Stimulated activated CD8-positive, alpha-beta memory T cell treated with anti-CD3 and anti-CD28 coated beads, Interleukin-2, amount 100 ng/mL, for 1 hour (primary cell): ENCODE measurements at regions not wholly inside any gene's neighbourhood (a gene's known extent, or its start where the extent isn't known, plus 50 kb on each side); places are given as distances from the start of the nearest gene placed in this dataset.
"Not testable (repeated sequence)": the region's sequence is repeated elsewhere in the genome, so short reads cannot be mapped to it uniquely, and the experiment has no call there.

Experiments
- DNase-seq, 2 donors: peaks; one replicate each; pipeline ENCODE4 v3.0.0-alpha.2; 2020; ENCODE audit warnings: low read depth in 2 of 2

DNA sequence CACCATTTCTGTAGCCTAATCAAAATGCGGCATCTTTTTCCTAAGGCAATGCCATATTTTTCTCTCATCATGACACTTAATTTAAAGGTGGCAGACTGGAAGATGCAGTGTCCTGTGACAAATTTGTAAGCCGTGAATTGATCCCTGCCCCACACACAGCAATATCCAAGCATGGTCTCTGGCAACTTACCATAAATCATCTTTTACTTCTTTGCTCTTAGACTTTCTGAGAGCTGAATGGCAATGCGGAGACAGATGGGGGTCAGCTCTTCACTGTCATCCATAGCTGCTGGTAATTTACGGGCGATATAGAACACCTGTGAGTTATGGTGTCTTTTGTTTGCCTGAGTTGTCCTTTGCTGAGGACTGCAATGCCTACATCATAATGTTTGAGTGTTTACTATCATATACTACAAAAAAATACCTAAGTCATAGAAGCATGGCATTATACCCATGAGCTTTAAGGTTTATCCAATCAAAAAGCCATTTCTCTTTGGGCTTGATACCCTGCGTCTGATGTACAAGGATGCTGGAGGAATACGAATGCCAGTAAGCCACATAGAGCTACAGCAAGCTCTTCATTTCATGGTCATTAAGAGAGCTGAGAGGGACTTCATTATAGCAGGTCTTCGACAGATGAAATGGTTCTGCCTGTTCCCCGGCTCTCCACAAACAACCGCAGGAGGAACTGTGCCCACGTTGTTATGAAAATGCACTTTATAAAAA lies 148.1 kb downstream of the TRIML1 start:
- DNase-seq: no peak

DNA sequence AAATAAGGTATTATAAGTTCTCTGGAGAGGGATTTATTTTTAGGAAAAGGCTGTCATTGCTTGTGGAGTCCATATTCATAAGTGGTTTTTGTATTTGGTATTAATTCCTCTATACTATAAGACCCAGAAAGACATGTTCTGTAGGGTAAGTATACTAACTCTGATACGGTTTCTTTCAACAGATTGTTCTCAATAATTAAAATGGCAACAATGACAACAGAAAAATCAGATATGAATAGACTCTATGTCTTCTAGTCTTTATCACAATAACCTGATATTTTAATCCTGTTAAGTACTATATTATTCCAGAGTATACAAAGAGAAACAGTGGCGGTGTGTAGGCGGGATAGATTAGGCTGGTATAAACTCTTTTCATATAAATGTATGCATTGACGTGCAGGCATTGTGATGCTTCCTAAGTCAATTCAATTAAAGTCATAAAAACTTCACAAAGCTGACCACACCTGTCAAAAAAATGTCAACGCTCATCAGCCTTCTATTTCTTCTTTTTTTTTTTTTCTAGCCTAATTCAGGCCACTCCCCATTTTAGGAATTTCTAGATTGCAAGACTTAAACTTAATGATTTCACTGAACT lies 150.4 kb downstream of the TRIML1 start:
- no peak for DNase-seq

DNA sequence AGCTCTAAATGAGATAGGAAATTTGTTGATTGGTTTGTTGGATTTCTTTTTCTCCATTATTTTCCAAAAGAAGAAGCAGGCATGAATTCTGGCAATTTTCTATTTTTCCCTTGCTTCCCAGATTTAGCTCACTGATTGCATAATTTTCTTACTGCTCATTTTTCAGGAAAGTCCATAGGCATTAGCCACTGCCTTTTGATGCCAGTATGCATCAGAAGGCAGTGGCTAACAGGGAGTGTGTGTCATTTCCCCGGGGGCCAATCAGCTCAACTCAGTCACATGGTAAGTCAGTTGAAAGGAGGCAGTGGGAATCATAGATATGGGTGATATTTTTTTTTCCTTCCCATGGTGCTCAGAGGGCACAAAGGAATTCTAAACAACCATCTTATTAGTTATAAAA lies 156.7 kb downstream of the TRIML1 start:
- no peak for DNase-seq

DNA sequence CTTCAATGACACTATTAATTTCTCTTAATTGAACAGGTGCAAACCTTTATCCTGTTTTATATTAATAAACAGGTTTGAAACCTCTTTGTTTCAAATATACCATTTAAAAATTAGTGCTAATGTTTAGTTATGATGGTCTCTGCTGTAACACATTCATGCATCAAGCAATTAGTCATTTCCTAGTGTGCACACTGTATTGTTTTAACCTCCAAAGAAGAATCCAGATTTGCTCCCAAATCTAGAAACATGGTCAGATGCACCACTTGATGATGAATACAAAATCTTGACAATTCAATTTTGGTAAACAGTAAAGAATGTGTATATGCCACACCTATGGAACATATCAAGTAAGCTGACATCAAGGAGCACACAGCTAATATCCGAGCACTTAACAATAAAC lies 157.1 kb downstream of the TRIML1 start:
- no peak for DNase-seq

DNA sequence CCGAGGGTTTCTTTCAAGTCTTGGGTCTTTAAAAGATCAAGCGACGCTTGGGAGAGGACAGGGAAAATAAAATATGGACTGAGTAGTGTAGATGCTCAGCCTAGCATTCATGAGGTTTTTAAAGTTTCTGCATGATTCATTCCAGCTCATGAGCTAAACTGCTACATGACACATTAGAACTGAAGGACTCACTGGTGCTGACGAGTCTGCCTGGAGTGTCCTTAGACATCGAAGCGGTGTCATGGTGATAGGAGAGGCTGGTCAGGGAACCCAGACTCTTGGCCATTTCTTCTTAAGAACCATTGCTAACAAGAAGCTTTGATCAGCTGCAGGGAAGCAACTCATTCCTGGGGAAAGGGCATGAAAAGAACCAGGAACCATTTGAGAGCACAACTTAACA lies 158.6 kb downstream of the TRIML1 start:
- DNase-seq: no peak

DNA sequence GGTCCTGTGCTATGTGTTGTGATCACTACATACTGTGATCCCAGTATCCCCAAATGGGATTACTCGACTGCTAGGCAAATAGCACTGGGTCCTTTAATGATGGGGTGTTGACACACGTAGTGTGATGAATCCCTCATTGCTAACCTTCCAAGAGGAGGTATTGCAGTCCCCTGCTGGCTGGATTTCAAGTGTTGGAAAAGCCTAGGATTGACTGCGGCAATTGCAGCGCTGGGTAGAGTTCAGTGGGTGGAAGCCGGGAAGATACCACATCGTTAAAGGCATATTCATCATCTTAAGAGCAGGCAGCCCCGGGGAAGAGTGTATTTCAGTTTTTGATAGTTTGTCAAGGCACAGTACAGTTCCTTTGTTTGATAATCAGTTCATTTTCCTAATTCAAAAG lies 159.9 kb downstream of the TRIML1 start:
- DNase-seq: no peak

DNA sequence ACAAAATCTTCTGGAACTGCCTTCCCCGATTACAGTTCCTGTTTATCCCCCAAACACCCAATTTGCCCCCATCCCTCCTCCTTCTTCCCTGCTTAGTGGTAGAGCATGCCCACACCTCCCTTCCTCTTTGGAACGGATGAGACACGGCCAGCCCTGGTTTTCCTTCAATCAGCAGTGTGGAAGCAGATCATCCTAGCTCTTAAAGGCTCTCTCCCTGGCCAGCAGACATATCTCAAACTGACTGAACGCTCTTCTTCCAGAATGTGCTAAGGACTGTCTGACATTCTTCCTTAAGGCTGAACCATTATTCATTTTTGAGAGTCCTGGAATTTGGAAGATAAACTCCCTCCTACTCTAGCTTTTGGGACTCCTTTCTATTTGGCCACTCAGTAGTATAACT lies 161.1 kb downstream of the TRIML1 start:
- no peak for DNase-seq

DNA sequence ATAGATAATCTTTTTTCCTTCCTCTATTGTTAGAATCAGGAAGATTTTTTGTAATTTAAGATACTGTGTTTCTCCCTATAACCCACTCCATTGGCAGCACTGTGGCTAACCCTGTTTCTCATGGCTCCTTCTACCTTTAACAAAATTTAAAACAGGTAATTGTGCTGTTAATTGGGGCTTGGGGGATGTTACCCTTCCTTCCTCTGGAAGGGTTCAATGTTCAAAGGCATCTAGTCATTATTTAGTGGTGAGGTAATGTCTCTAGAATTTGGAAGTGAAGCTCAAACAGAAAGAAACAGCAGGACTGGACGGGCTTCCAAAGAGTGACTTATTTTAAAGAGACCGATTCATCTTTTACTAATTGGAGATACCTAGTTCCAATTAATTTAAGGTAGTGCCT lies 166.4 kb downstream of the TRIML1 start:
- no peak for DNase-seq

DNA sequence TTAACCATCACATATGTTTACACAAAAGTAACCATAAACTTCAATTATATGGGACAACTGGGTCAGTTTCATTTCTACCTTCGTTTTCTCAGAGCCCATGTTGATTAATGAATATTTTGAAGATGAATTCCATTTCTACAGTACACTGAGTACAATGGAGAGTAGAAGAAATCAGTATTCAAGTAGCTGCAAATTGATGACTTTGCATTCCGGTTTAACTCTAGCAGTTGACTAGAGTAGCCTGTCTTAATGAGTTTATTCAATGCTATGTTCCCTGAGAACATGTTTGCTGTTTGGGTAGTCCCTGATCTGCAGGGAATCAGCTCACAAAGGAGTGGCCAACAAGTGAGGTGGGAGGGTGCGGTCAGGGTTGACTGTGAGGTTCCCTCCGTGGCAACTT lies 168.3 kb downstream of the TRIML1 start:
- no peak for DNase-seq

DNA sequence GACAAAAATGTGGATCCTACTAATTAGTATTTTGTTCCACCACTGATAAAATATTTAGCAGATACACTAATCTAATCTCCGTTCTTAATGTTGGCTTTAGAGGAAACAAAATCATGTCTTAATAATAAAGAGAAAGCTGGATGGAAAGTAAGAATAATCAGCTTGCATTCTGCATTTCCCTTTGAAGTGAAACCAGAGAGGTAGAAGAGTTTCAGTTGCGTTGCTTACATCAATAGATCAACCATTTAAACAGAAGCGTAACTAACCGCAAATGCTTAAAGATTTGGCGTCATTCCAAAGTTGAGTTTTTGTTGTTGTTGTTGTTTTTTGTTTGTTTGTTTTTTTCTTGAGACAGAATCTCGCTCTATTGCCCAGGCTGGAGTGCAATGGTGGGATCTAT lies 168.9 kb downstream of the TRIML1 start:
- no peak for DNase-seq

DNA sequence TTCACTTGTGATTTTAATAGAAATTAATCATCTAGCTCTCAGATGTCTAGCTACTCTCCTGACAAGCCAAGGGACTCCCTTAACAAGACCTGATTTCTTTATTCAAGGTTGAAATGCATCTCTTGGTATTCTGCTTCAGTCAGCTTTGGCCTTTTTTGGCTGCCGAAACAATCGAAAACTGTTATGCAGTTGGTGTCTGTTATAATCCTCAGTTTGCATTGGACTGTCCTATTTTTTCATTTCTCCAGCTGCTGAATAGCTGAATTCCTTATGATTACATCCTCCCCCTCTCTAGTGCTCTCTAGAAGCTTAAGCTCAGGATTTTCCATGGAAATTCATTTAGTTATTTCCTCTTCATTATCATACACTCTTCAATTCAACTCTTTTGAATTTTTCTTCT lies 177.2 kb downstream of the TRIML1 start:
- no peak for DNase-seq

DNA sequence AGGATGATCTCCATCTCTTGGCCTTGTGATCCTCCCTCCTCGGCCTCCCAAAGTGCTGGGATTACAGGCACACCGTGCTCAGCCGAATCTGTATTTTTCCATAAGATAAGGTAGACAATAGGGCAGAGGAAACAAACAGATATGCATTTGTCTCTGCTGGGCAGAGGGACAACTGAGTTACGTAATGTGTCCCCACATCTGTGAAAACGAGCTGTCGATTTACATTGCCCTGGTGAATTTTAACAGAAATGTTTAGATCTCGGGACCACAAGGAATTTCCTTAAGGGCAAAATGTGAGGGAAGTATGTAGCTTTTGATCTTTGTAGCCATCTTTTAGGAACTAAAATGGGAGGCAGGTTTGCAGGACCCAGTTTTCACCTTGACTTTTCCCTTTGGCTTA lies 189.7 kb downstream of the TRIML1 start:
- DNase-seq: no peak

DNA sequence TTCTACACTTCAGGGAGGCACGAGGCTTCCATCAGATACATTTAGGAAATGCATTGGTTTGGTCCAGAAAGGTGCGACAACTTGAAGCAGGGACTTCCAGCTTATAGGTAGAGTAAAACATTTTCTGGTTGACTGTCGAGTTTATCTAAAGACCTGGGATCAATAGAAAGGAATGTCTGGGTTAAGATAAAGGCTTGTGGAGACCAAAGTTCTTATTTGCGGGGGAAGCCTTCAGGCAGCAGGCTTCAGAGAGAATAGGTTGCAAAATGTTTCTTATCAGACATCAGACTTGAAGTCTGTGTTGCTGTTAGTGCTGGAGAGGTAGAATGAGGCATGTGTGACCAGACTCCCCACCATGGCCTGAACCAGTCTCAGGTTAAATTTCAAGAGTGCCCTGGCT lies 190.3 kb downstream of the TRIML1 start:
- no peak for DNase-seq

DNA sequence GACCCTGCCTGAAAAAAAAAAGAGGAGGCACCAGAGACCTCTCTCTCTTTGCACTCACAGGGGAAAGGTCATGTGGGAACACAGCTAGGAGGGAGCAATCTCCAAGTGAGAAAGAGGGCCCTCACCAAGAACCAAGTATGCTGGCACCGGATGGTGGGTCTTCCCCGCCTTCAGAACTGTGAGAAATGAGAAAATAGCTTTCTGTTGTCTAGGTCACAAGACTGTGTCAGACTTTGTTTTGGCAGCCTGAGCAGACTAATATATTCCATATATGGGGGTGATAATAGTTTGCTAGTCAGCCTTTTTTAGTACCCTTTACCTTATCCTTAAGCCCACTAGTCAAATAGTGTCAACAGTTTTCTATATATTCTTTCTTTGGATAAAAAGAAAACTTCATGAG lies 193.0 kb downstream of the TRIML1 start:
- no peak for DNase-seq

DNA sequence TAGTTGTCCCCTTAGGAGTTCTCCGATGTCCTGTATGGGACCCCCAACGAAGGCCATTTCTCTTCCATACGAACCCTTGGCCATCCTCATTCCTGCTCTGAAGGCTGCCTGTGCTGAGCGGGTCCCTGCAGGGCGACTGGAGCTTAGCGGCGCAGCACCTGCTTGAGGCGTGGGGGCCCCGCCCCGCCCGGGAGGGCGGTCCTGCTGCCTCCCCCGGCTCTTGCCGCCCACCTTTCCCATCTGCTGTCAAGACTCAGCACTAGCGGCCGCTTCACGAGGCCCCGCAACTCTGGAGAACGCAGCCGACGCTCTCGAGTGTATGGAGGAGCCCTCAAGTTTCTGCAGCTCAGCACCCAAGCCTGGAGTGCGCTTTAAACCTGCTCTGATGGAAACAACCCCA lies 197.7 kb downstream of the TRIML1 start:
- no peak for DNase-seq

DNA sequence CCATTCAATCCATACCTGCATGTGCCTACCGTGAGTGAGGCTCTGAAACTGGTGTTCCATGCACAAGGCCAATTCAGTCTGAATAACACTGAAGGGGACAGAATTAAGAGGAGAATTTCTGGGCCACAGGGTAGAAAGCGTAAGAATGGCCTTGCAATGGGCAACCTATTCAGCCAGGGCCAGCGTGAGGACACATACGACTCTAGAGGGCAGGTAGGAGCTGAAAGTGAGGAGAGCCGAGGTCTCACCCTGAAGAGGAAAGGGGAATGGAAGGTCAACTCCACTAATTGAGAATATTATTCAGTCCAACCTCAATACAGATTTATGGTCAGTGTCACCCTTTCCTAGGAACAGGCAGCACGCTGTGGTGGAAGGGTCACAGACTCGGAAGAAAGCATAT lies 202.2 kb downstream of the TRIML1 start:
- no peak for DNase-seq

DNA sequence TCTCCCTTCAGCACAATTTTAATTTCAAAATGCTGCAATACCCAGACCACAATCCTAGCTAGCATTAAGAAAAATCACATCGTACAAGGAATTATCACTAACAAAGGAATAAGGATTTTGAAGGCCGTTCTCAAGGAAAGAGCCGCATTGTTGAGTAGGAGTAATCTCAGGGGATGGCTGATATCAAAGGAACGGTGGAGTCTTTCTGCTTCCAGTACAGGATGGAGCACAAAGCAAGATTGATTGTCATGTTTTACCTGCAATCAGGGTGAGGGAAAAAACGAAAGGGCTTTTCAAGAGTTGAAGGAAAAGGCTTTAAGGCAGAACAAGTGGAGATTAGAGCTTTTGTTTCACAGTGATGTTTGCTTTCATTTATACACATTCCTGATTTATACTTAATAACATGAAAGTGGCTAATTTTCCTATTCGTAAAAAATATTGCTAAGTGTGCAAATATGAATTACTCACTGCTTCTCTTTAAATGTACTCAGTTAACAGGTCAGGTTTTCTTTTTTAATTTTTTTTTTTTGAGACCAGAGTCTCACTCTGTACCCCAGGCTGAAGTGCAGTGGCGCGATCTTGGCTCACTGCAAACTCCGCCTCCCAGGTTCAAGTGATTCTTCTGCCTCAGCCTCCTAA lies 207.0 kb downstream of the TRIML1 start:
- DNase-seq: no peak

DNA sequence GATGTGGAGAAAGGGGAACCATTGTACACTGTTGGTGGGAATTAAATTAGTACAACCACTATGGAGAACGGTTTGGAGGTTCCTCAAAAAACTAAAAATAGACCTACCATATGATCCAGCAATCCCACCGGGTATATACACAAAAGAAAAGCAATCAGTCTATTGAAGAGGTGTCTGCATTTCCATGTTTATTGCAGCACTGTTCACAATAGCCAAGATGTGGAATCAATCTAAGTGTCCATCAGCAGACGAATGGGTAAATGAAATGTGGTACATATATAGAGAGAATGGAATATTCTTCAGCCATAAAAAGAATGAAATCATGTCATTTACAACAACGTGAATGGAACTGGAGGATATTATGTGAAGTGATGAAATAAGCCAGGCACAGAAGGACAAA lies 208.1 kb downstream of the TRIML1 start:
- no peak for DNase-seq

DNA sequence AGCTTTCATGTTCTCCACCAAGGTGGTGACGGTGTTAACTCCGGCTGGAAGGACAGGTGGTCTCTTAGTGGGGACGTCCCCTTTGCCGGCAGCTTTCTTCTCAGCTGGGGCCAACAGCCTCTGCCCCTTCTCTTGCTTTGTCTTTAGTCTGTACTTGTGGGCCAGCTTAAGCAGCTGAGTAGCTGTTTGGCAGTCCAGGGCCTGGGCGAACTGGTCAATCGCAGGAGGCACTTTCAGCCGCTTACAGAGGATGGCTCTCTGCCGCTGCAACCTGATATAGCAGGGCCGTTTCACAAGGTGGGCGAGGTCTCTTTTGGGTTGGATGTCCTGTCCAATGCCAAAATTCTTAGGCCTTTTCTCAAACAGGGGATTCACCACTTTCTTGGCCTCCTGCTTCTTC lies 210.3 kb downstream of the TRIML1 start:
- not testable (repeated sequence) for DNase-seq

DNA sequence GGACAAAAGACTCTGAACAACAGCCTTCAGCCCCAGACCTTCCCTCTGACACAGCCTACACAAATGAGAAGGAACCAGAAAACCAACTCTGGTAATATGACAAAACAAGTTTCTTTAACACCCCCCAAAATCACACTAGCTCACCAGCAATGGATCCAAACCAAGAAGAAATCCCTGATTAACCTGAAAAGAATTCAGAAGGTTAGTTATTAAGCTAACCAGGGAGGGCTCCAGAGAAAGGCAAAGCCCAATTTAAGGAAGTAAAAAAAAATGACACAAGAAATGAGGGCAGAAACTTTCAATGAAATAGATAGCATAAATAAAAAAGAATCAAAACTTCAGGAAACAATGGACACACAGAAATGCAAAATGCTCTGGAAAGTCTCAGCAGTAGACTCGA lies 224.0 kb downstream of the TRIML1 start:
- no peak for DNase-seq

DNA sequence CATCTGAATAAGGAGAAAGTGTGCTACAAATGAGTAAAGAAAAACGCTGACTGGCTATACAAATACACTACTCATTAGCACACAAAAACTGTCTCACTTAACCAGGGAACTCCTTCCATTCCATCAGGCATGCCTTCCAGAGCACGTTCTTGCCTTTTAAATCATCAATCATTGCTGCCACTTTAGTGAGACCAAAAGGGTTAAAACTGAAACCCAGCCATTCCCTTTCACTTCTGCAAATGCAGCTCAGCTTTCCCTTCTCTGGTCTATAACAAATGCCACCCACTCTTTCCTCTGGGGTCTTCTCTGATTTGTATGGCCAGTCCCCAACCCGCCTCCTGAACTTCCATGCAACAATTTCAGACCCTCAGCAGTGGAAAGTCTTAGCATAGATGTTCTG lies 231.5 kb downstream of the TRIML1 start:
- no peak for DNase-seq

DNA sequence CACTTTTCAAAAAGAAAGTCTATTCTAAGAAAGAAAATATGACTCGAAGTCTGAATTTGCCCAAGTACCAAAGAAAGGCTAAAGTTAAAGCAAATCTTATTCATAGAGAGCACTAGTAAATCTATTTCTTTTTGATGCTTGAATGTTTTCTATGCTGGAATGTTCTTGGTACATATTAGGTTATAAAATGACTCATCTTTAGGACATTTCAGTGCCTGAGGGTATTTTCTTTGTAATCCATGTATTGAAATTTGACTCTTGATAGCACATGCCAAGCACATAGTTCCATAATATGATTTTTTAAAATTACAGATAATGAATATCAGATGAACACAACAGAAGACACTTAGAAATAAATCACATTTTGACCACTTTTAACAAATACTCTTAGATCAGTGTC lies 232.8 kb downstream of the TRIML1 start:
- DNase-seq: no peak

DNA sequence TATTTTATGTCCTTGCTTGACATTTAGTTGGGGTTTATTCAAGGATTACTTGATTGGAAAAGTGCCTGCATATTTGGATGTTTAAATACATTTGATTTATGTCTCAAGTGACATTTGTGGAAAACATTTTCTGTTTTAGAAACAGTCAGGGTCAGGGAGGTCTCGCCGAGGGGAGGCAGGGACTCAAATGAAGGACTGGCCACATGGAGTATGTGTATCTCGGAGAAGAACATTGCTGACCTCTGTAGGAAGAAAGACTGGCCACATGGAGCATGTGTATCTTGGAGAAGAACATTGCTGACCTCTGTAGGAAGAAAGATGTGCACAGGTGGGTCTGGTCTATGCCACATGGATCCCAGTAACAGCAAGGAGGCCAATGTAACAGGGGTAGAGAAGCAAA lies 233.6 kb downstream of the TRIML1 start:
- no peak for DNase-seq

DNA sequence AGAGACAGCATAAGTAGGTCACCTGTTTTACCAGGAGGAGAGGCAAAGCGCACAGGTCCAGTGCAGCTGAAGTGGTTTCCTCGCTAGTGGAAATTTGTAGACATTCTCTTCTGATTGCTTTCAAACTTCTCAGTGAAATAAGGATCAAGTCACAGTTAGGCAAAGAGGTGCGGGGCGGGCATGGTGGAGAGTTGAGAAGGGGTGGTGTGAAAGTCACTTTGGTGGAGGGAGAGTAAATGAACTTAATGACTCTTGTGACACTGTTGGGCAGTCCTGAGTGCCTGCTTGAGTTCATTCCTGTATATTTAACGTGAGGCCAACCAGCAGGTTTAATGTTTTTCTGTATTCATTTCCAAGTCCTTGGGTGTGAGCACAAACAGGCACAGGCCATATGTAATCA lies 235.6 kb downstream of the TRIML1 start:
- DNase-seq: no peak
